Stomach (tissue), 8 donors: ENCODE measurements at regions not wholly inside any gene's neighbourhood (a gene's known extent, or its start where the extent isn't known, plus 50 kb on each side); places are given as distances from the start of the nearest gene placed in this dataset.

ENCODE experiments used
- DNase-seq, 2 donors: peaks; one replicate each; pipeline versions ENCODE4 v3.0.0 to v3.0.0-alpha.2; 2013 to 2019
- H3K27ac ChIP-seq, 5 donors: fragments of 200-600 bp in 4 of 5; sonication (generic) in 4 of 5; one replicate each; pipeline ENCODE4 v1.5.1; 2013 to 2019; ENCODE audit warnings: mild to moderate bottlenecking in 1 of 5, moderate library complexity in 1 of 5
- H3K27me3 ChIP-seq, 3 donors: fragments of 200-600 bp; sonication (generic); one replicate each; pipeline ENCODE4 v1.5.1; 2017 to 2019; ENCODE audit warnings: mixed run types in 1 of 3
- H3K36me3 ChIP-seq, 4 donors: fragments of 200-600 bp; sonication (generic); 1 replicate in 3 of 4; 2 replicates in 1 of 4; pipeline ENCODE4 v1.5.1; 2016 to 2019
- H3K4me1 ChIP-seq, 4 donors: fragments of 200-600 bp; sonication (generic); one replicate each; pipeline ENCODE4 v1.5.1; 2016 to 2019
- H3K4me3 ChIP-seq, 4 donors: fragments of 200-600 bp; sonication (generic) in 3 of 4; one replicate each; pipeline ENCODE4 v1.5.1; 2016 to 2019; ENCODE audit warnings: mild to moderate bottlenecking in 1 of 4
- H3K9me3 ChIP-seq, 4 donors: fragments of 200-600 bp; sonication (generic); one replicate each; pipeline ENCODE4 v1.5.1; 2016 to 2019
- EP300 ChIP-seq: sonication (generic); formaldehyde crosslinking; IDR thresholded peaks from one replicate; pipeline ENCODE4 v1.6.1; 2017; ENCODE audit warnings: antibody characterized with exemption
- POLR2A ChIP-seq, 4 donors: fragments of 450-650 bp; IDR thresholded peaks; one replicate each; pipeline ENCODE4 v1.6.1; 2016; ENCODE audit warnings: antibody characterized with exemption in 4 of 4, control low read depth in 2 of 4, mild to moderate bottlenecking in 1 of 4, moderate library complexity in 1 of 4
- POLR2AphosphoS5 ChIP-seq, 3 donors: sonication (generic); formaldehyde crosslinking; IDR thresholded peaks; one replicate each; pipeline ENCODE4 v1.6.1; 2016; ENCODE audit warnings: antibody characterized with exemption in 3 of 3
- WGBS, 5 donors: extraction: QIAGEN DNeasy Blood & Tissue Kit in 3 of 5; methylation state at CpG; one replicate each; pipeline versions ENCODE4 v1.1.5 to v1.1.7; 2013 to 2018; 5-methylcytosine and 5-hydroxymethylcytosine counted together
- intact Hi-C: fragments of 100-400 bp; cut with DNase I; formaldehyde crosslinking; loops from one replicate; pipeline ENCODE4 v1.15.1; 2023; ENCODE audit warnings: low total_unique reads
- TF ChIP-seq, protein P1 (sequence below), 7 experiments: fragments of 450-650 bp in 4 of 7; fragments of 200-600 bp in 3 of 7; sonication (generic) in 3 of 7; IDR thresholded peaks; one replicate each; pipeline ENCODE4 v1.5.1; 2016 to 2019; ENCODE audit warnings: antibody characterized with exemption in 7 of 7, control low read depth in 2 of 7, mild to moderate bottlenecking in 1 of 7
- donor health status: healthy with polysubstance abuse.
- donor health status: Bipolar disorder and iron deficiency.
- donor health status: healthy.

DNA sequence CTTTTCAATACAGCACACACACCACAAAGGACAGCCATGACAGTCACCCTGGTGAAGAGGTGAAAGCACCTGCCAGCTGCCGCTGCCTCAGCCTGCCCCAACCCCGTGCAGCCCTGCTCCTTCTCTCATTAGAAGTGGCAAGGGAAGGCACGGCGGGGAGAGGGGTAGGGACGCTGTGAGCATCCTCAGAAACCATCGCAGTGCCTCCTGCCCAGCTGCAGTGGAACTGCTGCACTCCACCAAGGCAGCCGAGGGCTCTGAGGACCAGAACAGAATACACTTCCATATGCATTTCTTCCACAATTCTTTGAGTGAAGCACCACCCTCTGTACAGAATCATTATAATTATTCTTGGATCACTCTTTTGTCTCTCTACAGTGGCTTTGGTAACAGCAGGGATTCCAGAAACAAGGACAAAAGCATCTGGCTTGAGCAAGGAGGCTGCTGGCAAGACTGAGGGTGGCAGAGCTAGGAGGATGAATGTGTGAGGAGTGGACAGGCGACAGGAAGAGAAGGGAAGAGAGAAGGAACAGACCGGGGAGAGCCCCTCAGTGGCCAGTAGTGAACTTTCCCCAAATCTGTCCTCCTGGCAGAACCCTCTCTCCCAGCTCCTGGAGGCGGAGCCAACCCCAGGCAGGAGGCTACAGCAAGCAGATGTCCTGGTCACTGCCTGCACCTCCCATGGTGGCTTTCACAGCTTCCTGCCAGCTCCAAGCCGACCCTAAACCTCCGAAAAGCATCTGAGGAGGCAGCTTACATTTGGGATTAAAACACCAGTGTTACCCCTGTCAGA is 73.2 kb downstream of the MTNR1A start:
- Histone ChIP-seq H3K27ac (no peak overlapping the region), H3K9me3 (no peaks in the 10 kb centered on the region), H3K36me3 (no peaks in the 10 kb centered on the region), H3K4me3 (no peak overlapping the region), H3K4me1 (peaks cover 0 to 15% (median 5%) of the 10 kb centered on the region in 4 donors), H3K27me3 (peaks cover 0 to 9% (median 0%) of the 10 kb centered on the region in 3 donors)
- 72 to 82% (median 75%) methylated on average over 12 of the region's 12 CpGs for WGBS, 5 donors
- TF ChIP-seq, protein P1, sequence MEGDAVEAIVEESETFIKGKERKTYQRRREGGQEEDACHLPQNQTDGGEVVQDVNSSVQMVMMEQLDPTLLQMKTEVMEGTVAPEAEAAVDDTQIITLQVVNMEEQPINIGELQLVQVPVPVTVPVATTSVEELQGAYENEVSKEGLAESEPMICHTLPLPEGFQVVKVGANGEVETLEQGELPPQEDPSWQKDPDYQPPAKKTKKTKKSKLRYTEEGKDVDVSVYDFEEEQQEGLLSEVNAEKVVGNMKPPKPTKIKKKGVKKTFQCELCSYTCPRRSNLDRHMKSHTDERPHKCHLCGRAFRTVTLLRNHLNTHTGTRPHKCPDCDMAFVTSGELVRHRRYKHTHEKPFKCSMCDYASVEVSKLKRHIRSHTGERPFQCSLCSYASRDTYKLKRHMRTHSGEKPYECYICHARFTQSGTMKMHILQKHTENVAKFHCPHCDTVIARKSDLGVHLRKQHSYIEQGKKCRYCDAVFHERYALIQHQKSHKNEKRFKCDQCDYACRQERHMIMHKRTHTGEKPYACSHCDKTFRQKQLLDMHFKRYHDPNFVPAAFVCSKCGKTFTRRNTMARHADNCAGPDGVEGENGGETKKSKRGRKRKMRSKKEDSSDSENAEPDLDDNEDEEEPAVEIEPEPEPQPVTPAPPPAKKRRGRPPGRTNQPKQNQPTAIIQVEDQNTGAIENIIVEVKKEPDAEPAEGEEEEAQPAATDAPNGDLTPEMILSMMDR (IDR thresholded peaks at IDR 0.05), result no peak
- TF ChIP-seq POLR2AphosphoS5 (IDR thresholded peaks at IDR 0.05) (no peak), EP300 (no peak), POLR2A (IDR thresholded peaks at IDR 0.05) (no peak)
- DNase-seq, result no peak
- intact Hi-C loops, result loop anchor here (10.0 kb wide), 1 partner anchor 103 kb away; no protein-coding TSS in a partner anchor

DNA sequence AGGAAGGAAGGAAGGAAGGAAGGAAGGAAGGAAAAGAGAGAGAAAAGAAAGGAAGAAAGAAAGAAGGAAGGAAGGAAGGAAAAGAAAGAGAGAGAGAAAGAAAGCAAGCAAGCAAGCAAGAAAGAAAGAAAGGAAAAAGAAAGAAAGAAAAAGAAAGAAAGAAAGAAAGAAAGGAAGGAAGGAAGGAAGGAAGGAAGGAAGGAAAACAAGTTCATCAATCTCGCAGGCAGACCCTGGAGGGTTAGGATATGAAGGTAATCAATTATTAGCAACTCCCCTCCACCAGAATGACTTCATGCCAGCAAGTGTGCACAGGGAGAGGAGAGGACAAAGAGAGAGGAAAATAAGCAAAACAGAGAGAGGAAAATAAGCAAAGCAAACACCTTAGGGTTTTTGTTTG is 80.2 kb downstream of the MTNR1A start:
- H3K27me3 ChIP-seq, result peaks cover 0 to 9% (median 0%) of the 10 kb centered on the region in 3 donors
- no peaks in the 10 kb centered on the region for H3K36me3 ChIP-seq
- 67 to 84% (median 73%) methylated on average over 1 of the region's 1 CpG for WGBS, 5 donors
- no peaks in the 10 kb centered on the region for H3K4me1 ChIP-seq
- DNase-seq, result no peak
- H3K27ac ChIP-seq, result no peak overlapping the region
- no peak for TF ChIP-seq POLR2AphosphoS5 (IDR thresholded peaks at IDR 0.05)
- TF ChIP-seq POLR2A (IDR thresholded peaks at IDR 0.05), result no peak
- TF ChIP-seq, protein P1 (IDR thresholded peaks at IDR 0.05), result no peak
- no peak for TF ChIP-seq EP300
- no peak overlapping the region for H3K4me3 ChIP-seq
- intact Hi-C loops, result no loop called here
- no peaks in the 10 kb centered on the region for H3K9me3 ChIP-seq

DNA sequence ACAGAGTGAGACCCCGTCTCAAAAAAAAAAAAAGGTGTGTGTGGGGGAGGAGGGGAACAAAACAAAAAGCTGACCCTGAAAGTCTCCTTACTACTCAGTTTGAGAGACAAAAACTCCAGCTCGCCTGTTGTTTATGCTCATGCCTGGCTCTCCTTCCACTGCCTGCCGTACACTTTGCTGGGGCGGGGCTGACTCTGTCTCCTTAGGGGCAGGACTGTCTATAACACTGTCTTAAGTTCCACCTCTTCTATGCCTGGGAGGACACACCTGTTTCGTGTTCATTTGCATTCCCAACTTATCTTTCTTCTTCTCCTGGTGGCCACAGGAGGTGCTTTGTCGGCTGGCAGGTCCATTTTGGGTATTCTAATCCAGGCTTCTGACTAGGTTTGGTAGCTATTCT is 81.4 kb downstream of the MTNR1A start:
- Histone ChIP-seq H3K9me3 (no peaks in the 10 kb centered on the region), H3K27me3 (peaks cover 0 to 9% (median 0%) of the 10 kb centered on the region in 3 donors), H3K4me1 (no peaks in the 10 kb centered on the region), H3K36me3 (no peaks in the 10 kb centered on the region), H3K4me3 (no peak overlapping the region), H3K27ac (no peak overlapping the region)
- WGBS, 5 donors, result 29 to 61% (median 39%) methylated on average over 6 of the region's 6 CpGs
- no peak for DNase-seq
- intact Hi-C loops, result no loop called here
- TF ChIP-seq POLR2A (IDR thresholded peaks at IDR 0.05) (no peak), EP300 (no peak), POLR2AphosphoS5 (IDR thresholded peaks at IDR 0.05) (no peak)
- TF ChIP-seq, protein P1 (IDR thresholded peaks at IDR 0.05), result no peak

DNA sequence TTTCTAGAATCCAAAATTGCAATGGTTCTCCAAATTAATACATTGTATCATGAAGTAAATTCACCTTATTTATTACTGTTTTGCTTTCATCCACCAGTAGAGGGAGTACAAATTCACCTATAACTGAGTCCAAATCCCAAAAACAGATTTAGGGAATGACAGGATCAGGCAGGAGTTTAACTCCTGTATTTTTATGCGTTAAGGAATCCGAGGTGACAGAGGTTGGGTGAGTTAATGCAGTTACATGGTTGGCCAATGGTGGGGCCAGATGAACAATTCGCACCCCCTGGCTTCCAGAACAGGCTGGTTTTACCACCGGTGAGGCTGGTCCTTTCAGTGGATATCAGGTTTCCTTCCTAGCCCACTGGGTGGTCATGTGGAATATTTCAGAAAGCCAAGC is 82.4 kb downstream of the MTNR1A start:
- intact Hi-C loops, result no loop called here
- 4 to 19% (median 10%) methylated on average over 4 of the region's 4 CpGs for WGBS, 5 donors
- DNase-seq, result peak in 1 of 2 donors; percentile 49

More for the DNA sequence above, 82.4 kb downstream of the MTNR1A start:
- H3K4me3 ChIP-seq, result no peak overlapping the region
- no peaks in the 10 kb centered on the region for H3K4me1 ChIP-seq
- no peak overlapping the region for H3K27ac ChIP-seq
- TF ChIP-seq, protein P1 (IDR thresholded peaks at IDR 0.05), result peak in 5 of 7 experiments; percentile 17 to 40 (median 31)
- no peak for TF ChIP-seq EP300
- H3K9me3 ChIP-seq, result no peaks in the 10 kb centered on the region
- no peaks in the 10 kb centered on the region for H3K36me3 ChIP-seq
- peaks cover 0 to 9% (median 0%) of the 10 kb centered on the region in 3 donors for H3K27me3 ChIP-seq
